Transverse colon (tissue), 4 donors: ENCODE measurements at regions not wholly inside any gene's neighbourhood (a gene's known extent, or its start where the extent isn't known, plus 50 kb on each side); places are given as distances from the start of the nearest gene placed in this dataset.

Source experiments
- CTCF ChIP-seq, 5 experiments: fragments of 200-600 bp in 3 of 5; fragments of 450-650 bp in 2 of 5; sonication (generic) in 3 of 5; IDR thresholded peaks; 1 replicate in 2 of 5; 2 replicates in 3 of 5; pipeline ENCODE4 v1.5.1; 2016 to 2017; ENCODE audit warnings: antibody characterized with exemption in 5 of 5, inconsistent platforms in 3 of 5, mild to moderate bottlenecking in 2 of 5, moderate library complexity in 1 of 5
- EP300 ChIP-seq: sonication (generic); formaldehyde crosslinking; IDR thresholded peaks from one replicate; pipeline ENCODE4 v1.6.1; 2017; ENCODE audit warnings: antibody characterized with exemption, low read depth
- POLR2A ChIP-seq: fragments of 450-650 bp; IDR thresholded peaks from one replicate; pipeline ENCODE4 v1.6.1; 2016; ENCODE audit warnings: antibody characterized with exemption, mild to moderate bottlenecking, moderate library complexity
- POLR2AphosphoS5 ChIP-seq, 3 donors: sonication (generic); formaldehyde crosslinking; IDR thresholded peaks; one replicate each; pipeline ENCODE4 v1.6.1; 2016; ENCODE audit warnings: antibody characterized with exemption in 3 of 3

- no peak for TF ChIP-seq POLR2A
- TF ChIP-seq CTCF (IDR thresholded peaks at IDR 0.05): no peak
- TF ChIP-seq POLR2AphosphoS5 (IDR thresholded peaks at IDR 0.05): no peak
- no peak for TF ChIP-seq EP300
Observed at GRCh38 chr5:174545926-174546325, 178.5 kb upstream of the MSX2 start.
